ENCODE measurements at regions not wholly inside any gene's neighbourhood (a gene's known extent, or its start where the extent isn't known, plus 50 kb on each side); places are given as distances from the start of the nearest gene placed in this dataset.

DNA sequence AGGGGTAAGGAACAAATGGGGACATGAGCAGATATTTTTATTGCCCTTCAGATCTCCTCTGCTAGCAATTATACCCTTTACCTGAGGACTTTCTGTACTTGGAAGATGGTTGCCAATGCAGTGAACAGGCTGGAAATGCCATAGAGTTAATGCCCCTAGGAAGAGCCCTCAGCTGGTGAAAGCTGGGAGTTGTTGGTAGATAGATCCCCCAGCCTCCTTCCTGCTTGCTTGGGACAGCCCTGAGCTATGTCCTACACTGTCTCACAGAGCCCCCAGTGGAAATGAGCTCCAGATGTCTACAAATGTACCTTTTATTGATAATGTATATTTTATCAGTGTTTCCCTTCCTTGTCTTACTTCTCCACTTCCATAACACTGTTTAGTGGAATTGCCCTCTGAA lies 87.6 kb upstream of the PAK5 start:
- FAIRE-seq (no peak), DNase-seq (ENCODE audit: insufficient read length, low spot score) (no peak)
- TF ChIP-seq, protein P1, sequence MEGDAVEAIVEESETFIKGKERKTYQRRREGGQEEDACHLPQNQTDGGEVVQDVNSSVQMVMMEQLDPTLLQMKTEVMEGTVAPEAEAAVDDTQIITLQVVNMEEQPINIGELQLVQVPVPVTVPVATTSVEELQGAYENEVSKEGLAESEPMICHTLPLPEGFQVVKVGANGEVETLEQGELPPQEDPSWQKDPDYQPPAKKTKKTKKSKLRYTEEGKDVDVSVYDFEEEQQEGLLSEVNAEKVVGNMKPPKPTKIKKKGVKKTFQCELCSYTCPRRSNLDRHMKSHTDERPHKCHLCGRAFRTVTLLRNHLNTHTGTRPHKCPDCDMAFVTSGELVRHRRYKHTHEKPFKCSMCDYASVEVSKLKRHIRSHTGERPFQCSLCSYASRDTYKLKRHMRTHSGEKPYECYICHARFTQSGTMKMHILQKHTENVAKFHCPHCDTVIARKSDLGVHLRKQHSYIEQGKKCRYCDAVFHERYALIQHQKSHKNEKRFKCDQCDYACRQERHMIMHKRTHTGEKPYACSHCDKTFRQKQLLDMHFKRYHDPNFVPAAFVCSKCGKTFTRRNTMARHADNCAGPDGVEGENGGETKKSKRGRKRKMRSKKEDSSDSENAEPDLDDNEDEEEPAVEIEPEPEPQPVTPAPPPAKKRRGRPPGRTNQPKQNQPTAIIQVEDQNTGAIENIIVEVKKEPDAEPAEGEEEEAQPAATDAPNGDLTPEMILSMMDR (IDR thresholded peaks at IDR 0.05; ENCODE audit: insufficient read depth, missing control alignments): no peak

DNA sequence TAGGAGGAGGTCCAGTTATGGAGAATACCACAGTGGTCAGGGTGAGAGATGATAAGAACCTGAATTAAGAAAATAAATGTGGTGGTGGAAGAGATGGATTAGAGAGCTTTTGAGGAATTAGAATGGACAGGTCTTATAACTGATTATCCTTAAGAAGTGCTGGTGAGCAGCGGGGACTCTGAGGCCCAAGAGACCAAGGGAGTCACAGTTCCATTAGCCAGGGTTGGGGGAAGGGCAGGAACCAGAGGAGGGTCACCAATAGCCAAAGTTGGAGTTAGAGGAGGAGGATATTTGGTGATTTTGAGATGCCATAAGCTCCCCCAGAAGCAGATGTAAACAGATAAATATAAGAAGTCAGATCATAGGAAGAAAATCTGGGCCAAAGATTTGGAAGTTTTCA lies 87.1 kb upstream of the PAK5 start:
- no peak for DNase-seq (ENCODE audit: insufficient read length, low spot score)
- TF ChIP-seq, protein P1 (IDR thresholded peaks at IDR 0.05; ENCODE audit: insufficient read depth, missing control alignments): no peak
- FAIRE-seq: no peak

DNA sequence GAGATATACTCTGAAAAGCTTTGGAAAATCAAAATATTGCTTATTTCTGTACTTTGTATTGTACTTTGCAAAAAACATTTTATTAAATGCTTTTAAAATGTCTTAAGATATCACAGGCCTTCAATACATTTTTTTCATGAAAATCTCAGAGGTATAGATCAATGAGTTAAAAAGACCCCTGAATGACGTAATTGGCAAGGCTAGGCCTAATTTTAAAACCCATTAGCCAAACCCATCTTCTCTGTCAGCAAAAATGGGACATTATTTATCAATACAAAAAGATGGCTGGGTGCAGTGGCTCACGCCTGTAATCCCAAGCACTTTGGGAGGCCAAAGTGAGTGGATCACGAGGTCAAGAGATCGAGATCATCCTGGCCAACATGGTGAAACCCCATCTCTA lies 84.8 kb upstream of the PAK5 start:
- FAIRE-seq (no peak), DNase-seq (ENCODE audit: insufficient read length, low spot score) (no peak)
- TF ChIP-seq, protein P1 (IDR thresholded peaks at IDR 0.05; ENCODE audit: insufficient read depth, missing control alignments): no peak

DNA sequence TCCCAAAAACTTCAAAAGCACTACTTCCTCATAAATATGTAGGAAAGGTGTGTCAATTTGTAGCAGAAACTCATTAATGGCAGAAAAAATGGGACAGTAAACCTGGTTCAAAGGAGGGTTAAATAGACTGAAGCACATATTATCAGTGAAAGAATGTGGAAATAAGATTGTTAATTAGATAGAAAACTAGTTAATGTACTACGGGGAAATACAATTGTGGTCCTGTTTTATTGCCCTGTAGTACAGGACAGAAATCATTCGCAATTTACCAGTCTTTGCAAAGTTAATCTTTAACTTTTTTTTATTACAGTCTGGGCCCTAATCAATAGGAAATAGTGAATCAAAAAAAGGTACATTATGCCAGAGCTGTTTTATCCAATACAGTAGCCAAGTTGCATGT lies 82.0 kb upstream of the PAK5 start:
- FAIRE-seq: no peak
- TF ChIP-seq, protein P1 (IDR thresholded peaks at IDR 0.05; ENCODE audit: insufficient read depth, missing control alignments): no peak
- no peak for DNase-seq (ENCODE audit: insufficient read length, low spot score)

DNA sequence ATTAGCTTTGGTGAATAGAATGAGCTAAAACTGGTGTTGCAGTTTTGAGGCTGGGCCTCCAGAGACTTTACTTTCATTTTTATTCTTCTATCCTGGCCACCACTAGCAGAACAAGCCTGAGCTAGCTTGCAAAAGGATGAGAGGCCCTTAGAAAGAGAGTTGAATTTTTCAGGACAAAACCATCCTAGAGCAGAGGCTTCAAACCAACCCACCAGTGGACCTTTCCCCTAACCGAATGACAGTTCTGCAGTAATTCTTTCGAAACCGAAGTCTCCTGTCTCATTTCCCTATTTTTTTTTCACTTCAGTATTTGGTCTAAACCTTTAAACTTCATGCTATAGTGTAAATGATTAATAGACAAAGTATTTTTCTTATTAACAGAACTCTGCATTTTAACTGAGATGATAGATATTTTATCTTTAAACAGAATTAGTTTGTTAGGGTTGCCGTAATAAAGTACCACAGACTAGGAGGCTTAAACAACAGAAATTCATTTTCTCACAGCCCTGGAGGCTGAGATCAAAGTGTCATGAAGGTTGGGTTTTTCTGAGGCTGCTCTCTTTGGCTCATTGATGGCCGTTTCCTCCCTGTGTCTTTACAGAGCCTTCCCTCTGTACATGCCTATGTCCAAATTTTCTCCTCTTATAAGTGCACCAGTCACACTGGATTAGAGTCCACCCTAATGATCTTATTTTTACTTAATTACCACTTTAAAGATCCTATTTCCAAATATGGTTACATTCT lies 80.6 kb upstream of the PAK5 start:
- DNase-seq (ENCODE audit: insufficient read length, low spot score) (no peak), FAIRE-seq (no peak)
- TF ChIP-seq, protein P1 (IDR thresholded peaks at IDR 0.05; ENCODE audit: insufficient read depth, missing control alignments): no peak

DNA sequence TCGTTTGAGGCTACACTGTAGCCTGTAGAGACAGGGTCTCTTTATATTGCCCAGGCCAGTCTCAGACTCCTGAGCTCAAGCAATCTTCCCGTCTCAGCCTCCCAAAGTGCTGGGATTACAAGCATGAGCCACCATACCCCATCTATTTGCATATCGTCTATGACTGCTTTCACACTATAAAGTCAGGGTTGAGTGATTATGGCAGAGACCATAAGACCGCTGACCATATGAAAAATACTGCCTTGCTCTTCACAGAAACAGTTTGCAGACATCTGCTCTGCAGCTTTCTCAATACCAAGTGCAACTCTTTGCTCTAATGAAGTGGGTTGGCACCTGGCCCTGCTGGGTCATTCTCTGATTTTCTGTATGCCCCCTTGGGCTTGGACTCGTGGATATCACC lies 79.5 kb upstream of the PAK5 start:
- no peak for FAIRE-seq
- DNase-seq (ENCODE audit: insufficient read length, low spot score): no peak

DNA sequence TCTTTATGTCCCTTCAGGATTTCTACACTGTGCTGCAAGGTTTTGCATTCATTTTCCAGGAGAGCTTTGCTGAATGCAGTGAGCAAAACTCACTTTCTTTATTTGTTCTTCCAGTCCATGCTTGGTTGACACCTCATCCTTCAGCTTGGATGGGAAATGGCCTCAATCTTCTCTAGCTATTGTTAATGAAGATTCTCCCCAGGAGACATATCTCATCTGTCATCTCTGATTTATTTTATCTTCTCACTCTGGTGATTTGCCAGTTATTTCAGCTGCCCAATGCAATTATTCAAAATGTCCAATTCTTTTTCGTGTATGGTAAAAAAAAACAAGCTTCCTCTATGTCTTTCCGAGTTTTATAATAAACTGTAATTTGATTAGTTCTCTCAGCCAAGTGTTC lies 77.9 kb upstream of the PAK5 start:
- TF ChIP-seq, protein P1 (IDR thresholded peaks at IDR 0.05; ENCODE audit: insufficient read depth, missing control alignments): no peak
- DNase-seq (ENCODE audit: insufficient read length, low spot score) (no peak), FAIRE-seq (no peak)

More for the DNA sequence above, 79.5 kb upstream of the PAK5 start:
- TF ChIP-seq, protein P1 (IDR thresholded peaks at IDR 0.05; ENCODE audit: insufficient read depth, missing control alignments): no peak
